HCT116 (cell line): ENCODE measurements at regions not wholly inside any gene's neighbourhood (a gene's known extent, or its start where the extent isn't known, plus 50 kb on each side); places are given as distances from the start of the nearest gene placed in this dataset.

Experiments
- ATAC-seq: fragments of 200-7000 bp; cut with Tn5 transposase; 2 replicates; pipeline ENCODE4 v1.9.1; 2020; ENCODE audit warnings: mild to moderate bottlenecking, moderate library complexity
- BruUV-seq: library from RNA; stranded (reverse); fragments of 400-500 nt; replicated peaks from 2 replicates; lab custom pipeline; 2021; lab: Mats Ljungman, UMichigan
- CTCF ChIA-PET: fragments of 300-600 bp; sonication (Branson Sonifier 250); formaldehyde crosslinking; loops from one replicate; lab custom pipeline; 2021; ENCODE audit warnings: antibody characterized with exemption; lab: Charles Lee
- POLR2A ChIA-PET: fragments of 300-600, 350-600 bp; sonication (Branson Sonifier 250); formaldehyde crosslinking; loops from one replicate; lab custom pipeline; 2021; ENCODE audit warnings: antibody characterized with exemption; lab: Charles Lee
- RAD21 ChIA-PET, 2 experiments: fragments of 300-600 bp; sonication (Branson Sonifier 250); formaldehyde crosslinking; loops; one replicate each; lab custom pipeline; 2023; ENCODE audit warnings: low total read pairs in 2 of 2; ENCODE audit not compliant: uncharacterized antibody in 2 of 2, unreplicated experiment in 2 of 2, low non-redundant PET in 1 of 2; lab: Charles Lee
- DNase-seq: peaks from one replicate; pipeline ENCODE4 v3.0.0-alpha.2; 2010; ENCODE audit warnings: low read depth, low spot score
- H2AFZ ChIP-seq: fragments of 200-600 bp; shearing (Covaris generic), sonication (generic); 2 replicates; pipeline ENCODE4 v1.6.1; 2017; ENCODE audit warnings: low read depth, mixed run types, mixed read lengths, antibody characterized with exemption, low read length; ENCODE audit not compliant: poor library complexity, severe bottlenecking
- H3K27ac ChIP-seq: 2 replicates; pipeline ENCODE4 v1.5.1; 2012; ENCODE audit warnings: low read depth, low read length
- H3K27me3 ChIP-seq: fragments of 200-600 bp; sonication (generic); 2 replicates; pipeline ENCODE4 v1.6.1; 2016; ENCODE audit warnings: mixed run types, low read length, mixed read lengths; ENCODE audit not compliant: insufficient read depth
- H3K36me3 ChIP-seq, 2 experiments: fragments of 200-500 bp in 1 of 2; fragments of 200-600 bp in 1 of 2; sonication (Bioruptor generic) in 1 of 2; sonication (generic) in 1 of 2; 2 replicates each; pipeline versions ENCODE4 v1.5.1 to v1.6.1; 2014 to 2016; ENCODE audit warnings: low read length in 2 of 2, inconsistent platforms in 1 of 2, mixed read lengths in 1 of 2, mixed run types in 1 of 2; ENCODE audit not compliant: insufficient read depth in 2 of 2, control insufficient read depth in 1 of 2
- H3K4me1 ChIP-seq, 2 experiments: fragments of 200-600 bp in 1 of 2; sonication (generic) in 1 of 2; 2 replicates each; pipeline versions ENCODE4 v1.5.1 to v1.6.1; 2012 to 2017; ENCODE audit warnings: low read length in 2 of 2, inconsistent platforms in 1 of 2, mild to moderate bottlenecking in 1 of 2, mixed read lengths in 1 of 2, mixed run types in 1 of 2, moderate library complexity in 1 of 2; ENCODE audit not compliant: insufficient read depth in 2 of 2, control insufficient read depth in 1 of 2
- H3K4me2 ChIP-seq: fragments of 200-600 bp; sonication (generic); 2 replicates; pipeline ENCODE4 v1.6.1; 2017; ENCODE audit warnings: mixed run types, low read length, mixed read lengths
- H3K4me3 ChIP-seq, 2 experiments: fragments of 200-600 bp in 1 of 2; sonication (generic) in 1 of 2; replicated peaks in 1 of 2; 2 replicates each; pipeline ENCODE4 v1.5.1; 2011 to 2016; ENCODE audit warnings: low read length in 2 of 2, control low read depth in 1 of 2, low read depth in 1 of 2, mild to moderate bottlenecking in 1 of 2, mixed read lengths in 1 of 2, mixed run types in 1 of 2
- H3K79me2 ChIP-seq: fragments of 200-600 bp; sonication (generic); 2 replicates; pipeline ENCODE4 v1.6.1; 2017; ENCODE audit warnings: mild to moderate bottlenecking, mixed run types, low read length, moderate library complexity, mixed read lengths; ENCODE audit not compliant: insufficient read depth
- H3K9ac ChIP-seq: fragments of 200-600 bp; sonication (generic); 2 replicates; pipeline ENCODE4 v1.6.1; 2016; ENCODE audit warnings: low read length, mixed read lengths
- H3K9me2 ChIP-seq: fragments of 200-600 bp; sonication (generic), shearing (Covaris generic); 2 replicates; pipeline ENCODE4 v1.6.1; 2017; ENCODE audit warnings: mixed run types, mild to moderate bottlenecking, moderate library complexity; ENCODE audit not compliant: insufficient read depth
- H3K9me3 ChIP-seq, 2 experiments: fragments of 200-500 bp in 1 of 2; fragments of 200-600 bp in 1 of 2; sonication (Bioruptor generic) in 1 of 2; sonication (generic) in 1 of 2; 2 replicates each; pipeline ENCODE4 v1.6.1; 2014 to 2017; ENCODE audit warnings: low read length in 2 of 2, mixed read lengths in 2 of 2, inconsistent platforms in 1 of 2, low read depth in 1 of 2, mild to moderate bottlenecking in 1 of 2, mixed run types in 1 of 2, moderate library complexity in 1 of 2; ENCODE audit not compliant: control insufficient read depth in 1 of 2, insufficient read depth in 1 of 2
- H4K20me1 ChIP-seq: fragments of 200-600 bp; sonication (generic), shearing (Covaris generic); 2 replicates; pipeline ENCODE4 v1.6.1; 2017; ENCODE audit warnings: mixed run types, mild to moderate bottlenecking, moderate library complexity; ENCODE audit not compliant: insufficient read depth
- ATF3 ChIP-seq: IDR thresholded peaks from 2 replicates; pipeline ENCODE4 v1.6.1; 2012
- CBX3 ChIP-seq: IDR thresholded peaks from 2 replicates; pipeline ENCODE4 v1.6.1; 2012; ENCODE audit warnings: low read depth
- CEBPB ChIP-seq: IDR thresholded peaks from 2 replicates; pipeline ENCODE4 v1.6.1; 2012; ENCODE audit warnings: low read depth
- EGR1 ChIP-seq: IDR thresholded peaks from 2 replicates; pipeline ENCODE4 v1.6.1; 2012; ENCODE audit warnings: low read depth
- EZH2phosphoT487 ChIP-seq: fragments of 200-600 bp; IDR thresholded peaks from 2 replicates; pipeline ENCODE4 v1.6.1; 2018; ENCODE audit warnings: antibody characterized with exemption, borderline replicate concordance
- FOSL1 ChIP-seq: IDR thresholded peaks from 2 replicates; pipeline ENCODE4 v1.6.1; 2012; ENCODE audit warnings: low read depth
- MAX ChIP-seq: IDR thresholded peaks from 2 replicates; pipeline ENCODE4 v1.6.1; 2012
- REST ChIP-seq: IDR thresholded peaks from 2 replicates; pipeline ENCODE4 v1.6.1; 2012; ENCODE audit warnings: low read depth
- TCF7L2 ChIP-seq: IDR thresholded peaks from 2 replicates; pipeline ENCODE4 v1.7.0; 2011; ENCODE audit warnings: borderline replicate concordance, inconsistent platforms; ENCODE audit not compliant: insufficient read depth, insufficient read length; ENCODE audit errors: extremely low read depth
- ZNF274 ChIP-seq: fragments of 200-500 bp; sonication (Bioruptor generic); IDR thresholded peaks from 2 replicates; pipeline ENCODE4 v1.6.1; 2014; ENCODE audit warnings: mild to moderate bottlenecking, low read depth, low read length, inconsistent platforms
- intact Hi-C: fragments of 100-400 bp; cut with micrococcal nuclease; formaldehyde crosslinking; loops from 2 replicates; pipeline ENCODE4 v1.10.0; 2022

GRCh38 chr2:35301369-35301768 lies 1054.2 kb upstream of the CRIM1 start:
- DNase-seq, result no peak
- intact Hi-C loops, result no loop called here
- Histone ChIP-seq H3K27me3 (no peaks in the 10 kb centered on the region), H3K36me3 (no peaks in the 10 kb centered on the region), H3K4me3 (no peak overlapping the region), H3K9me3 (peaks cover 13 to 19% of the 10 kb centered on the region in 2 experiments; a peak in 3 of 4 replicates), H3K9me2 (no peaks in the 10 kb centered on the region), H2AFZ (no peak overlapping the region), H4K20me1 (no peaks in the 10 kb centered on the region), H3K27ac (no peak overlapping the region), H3K79me2 (no peaks in the 10 kb centered on the region), H3K4me1 (no peaks in the 10 kb centered on the region), H3K4me2 (no peak overlapping the region), H3K9ac (no peak overlapping the region)
- no TSS peak for BruUV-seq
- RAD21 ChIA-PET, result no interaction called here
- no peak for ATAC-seq
- POLR2A ChIA-PET, result interaction anchor here (0.6 kb wide), 1 partner anchor 70 kb away, joined by 3 read pairs; no protein-coding TSS in a partner anchor
- no peak for TF ChIP-seq TCF7L2
- TF ChIP-seq EZH2phosphoT487, result no peak
- TF ChIP-seq FOSL1, result no peak
- no peak for TF ChIP-seq REST
- TF ChIP-seq MAX, result no peak
- TF ChIP-seq ATF3, result no peak
- no peak for TF ChIP-seq ZNF274
- no peak for TF ChIP-seq CEBPB
- TF ChIP-seq EGR1, result no peak
- TF ChIP-seq CBX3, result no peak
- CTCF ChIA-PET, result no interaction called here
